H7 (cell line): ENCODE measurements at regions not wholly inside any gene's neighbourhood (a gene's known extent, or its start where the extent isn't known, plus 50 kb on each side); places are given as distances from the start of the nearest gene placed in this dataset.

ENCODE experiments used
- DNase-seq: peaks from one replicate; pipeline ENCODE4 v3.0.0; 2012
- H3K27me3 ChIP-seq: 2 replicates; pipeline ENCODE4 v1.6.0; 2011; ENCODE audit warnings: mild to moderate bottlenecking, low read length; ENCODE audit not compliant: control insufficient read depth, insufficient read depth
- H3K36me3 ChIP-seq: replicated peaks from 2 replicates; pipeline ENCODE4 v1.5.1; 2011; ENCODE audit warnings: low read length; ENCODE audit not compliant: control insufficient read depth, insufficient read depth
- H3K4me3 ChIP-seq: 2 replicates; pipeline ENCODE4 v1.5.1; 2011; ENCODE audit warnings: low read depth, mild to moderate bottlenecking, control low read depth, low read length, moderate library complexity; ENCODE audit not compliant: insufficient read depth

GRCh38 chr5:88377705-88378656 is 109.3 kb upstream of the TMEM161B start:
- no peaks in the 10 kb centered on the region for H3K36me3 ChIP-seq
- no peaks in the 10 kb centered on the region for H3K27me3 ChIP-seq
- no peak overlapping the region for H3K4me3 ChIP-seq
- DNase-seq = no peak

GRCh38 chr5:88377240-88377639 is 108.6 kb upstream of the TMEM161B start:
- no peak for DNase-seq
- Histone ChIP-seq H3K27me3 (no peaks in the 10 kb centered on the region), H3K36me3 (no peaks in the 10 kb centered on the region), H3K4me3 (no peak overlapping the region)

DNA sequence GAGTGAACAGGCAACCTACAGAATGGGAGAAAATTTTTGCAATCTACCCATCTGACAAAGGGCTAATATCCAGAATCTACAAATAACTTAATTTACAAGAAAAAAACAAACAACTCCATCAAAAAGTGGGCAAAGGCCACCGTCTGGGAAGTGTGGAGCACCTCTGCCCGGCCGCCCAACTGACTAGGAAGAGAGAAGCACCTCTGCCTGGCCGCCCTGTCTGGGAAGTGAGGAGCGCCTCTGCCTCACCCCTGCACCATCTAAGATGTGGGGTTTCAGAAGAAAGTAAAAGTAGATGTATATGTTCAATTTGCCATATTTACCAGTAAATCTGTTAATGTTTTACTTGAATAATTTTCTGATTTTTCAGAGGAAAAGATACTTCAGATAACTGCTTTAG is 108.1 kb upstream of the TMEM161B start:
- no peaks in the 10 kb centered on the region for H3K27me3 ChIP-seq
- no peak for DNase-seq
- H3K36me3 ChIP-seq = no peaks in the 10 kb centered on the region
- no peak overlapping the region for H3K4me3 ChIP-seq

DNA sequence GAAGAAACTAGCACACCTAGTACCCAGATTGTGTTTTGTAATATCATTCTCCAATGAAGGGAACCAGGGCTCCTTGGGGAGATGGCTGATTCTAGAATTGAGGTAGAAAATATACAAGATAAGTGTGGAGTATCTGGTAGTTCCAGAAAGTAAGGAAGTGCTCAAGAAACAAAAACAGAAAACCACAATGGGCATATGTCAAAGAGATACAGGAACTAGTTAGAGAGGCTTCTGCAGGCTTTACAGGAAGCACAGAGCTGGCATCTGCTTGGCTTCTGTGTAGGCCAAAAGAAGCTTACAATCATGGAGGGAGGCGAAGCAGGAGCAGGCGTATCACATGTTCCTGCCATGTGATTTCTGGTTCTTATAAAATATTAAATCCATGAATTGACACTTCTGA is 105.7 kb upstream of the TMEM161B start:
- H3K27me3 ChIP-seq = no peaks in the 10 kb centered on the region
- no peak overlapping the region for H3K4me3 ChIP-seq
- DNase-seq = no peak
- no peaks in the 10 kb centered on the region for H3K36me3 ChIP-seq

DNA sequence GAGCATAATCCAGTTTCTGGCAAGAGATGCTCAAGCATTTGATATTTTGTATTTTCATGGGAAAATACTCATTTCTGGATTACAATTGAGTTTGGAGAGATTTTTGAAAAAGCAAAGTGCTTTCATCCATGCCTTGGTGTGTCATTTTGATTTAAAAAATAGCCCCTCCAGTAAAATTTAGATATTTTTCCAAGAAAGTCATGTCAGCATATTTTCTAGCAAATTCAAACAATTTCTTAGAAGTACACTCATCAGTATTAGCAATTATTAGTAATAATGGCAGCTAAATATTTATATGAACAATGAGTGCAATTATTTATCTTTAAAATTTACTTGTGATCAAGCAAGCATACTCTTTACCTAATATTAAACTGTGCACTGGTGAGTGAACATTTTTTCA is 102.2 kb upstream of the TMEM161B start:
- H3K4me3 ChIP-seq = no peak overlapping the region
- no peaks in the 10 kb centered on the region for H3K27me3 ChIP-seq
- no peaks in the 10 kb centered on the region for H3K36me3 ChIP-seq
- DNase-seq = no peak

DNA sequence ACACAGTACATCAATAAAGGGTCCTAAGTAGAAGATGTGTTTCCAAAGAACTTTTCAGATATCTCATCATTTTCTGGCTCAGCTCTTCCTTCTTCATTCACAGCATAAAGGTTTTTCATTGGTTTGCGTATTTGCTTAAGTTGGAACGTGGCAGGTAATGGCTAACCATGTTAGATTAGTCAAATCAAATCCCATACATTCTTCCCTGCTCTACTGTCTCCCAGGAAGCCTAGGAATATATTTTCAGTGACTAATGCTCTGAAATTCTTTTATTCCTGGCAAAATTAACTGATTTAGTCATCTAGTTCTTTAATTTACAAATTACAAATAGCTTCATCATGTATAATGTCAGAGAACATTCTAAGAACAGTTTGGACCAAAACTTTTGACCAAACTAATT is 99.6 kb upstream of the TMEM161B start:
- Histone ChIP-seq H3K36me3 (no peaks in the 10 kb centered on the region), H3K4me3 (no peak overlapping the region), H3K27me3 (no peaks in the 10 kb centered on the region)
- no peak for DNase-seq

DNA sequence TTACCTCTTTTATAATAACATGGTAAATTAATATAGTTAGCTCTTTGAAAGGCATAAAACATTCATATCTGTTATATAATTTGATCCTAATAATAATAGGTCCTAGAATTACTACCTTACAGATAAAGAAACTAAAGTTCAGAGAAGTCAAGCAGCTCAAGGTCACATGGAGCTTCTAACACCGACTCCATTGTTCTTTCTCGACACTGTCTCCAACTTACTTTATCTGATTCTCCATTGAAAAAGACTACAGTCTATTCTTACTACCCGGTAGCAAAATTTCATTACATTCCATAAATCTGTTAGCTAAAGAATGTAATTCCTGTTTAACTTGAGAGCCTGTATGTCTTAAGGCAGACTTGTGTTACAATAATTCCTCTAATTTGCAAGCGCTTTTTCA is 96.3 kb upstream of the TMEM161B start:
- DNase-seq = no peak
- no peaks in the 10 kb centered on the region for H3K36me3 ChIP-seq
- H3K4me3 ChIP-seq = no peak overlapping the region
- H3K27me3 ChIP-seq = no peaks in the 10 kb centered on the region

GRCh38 chr5:88355490-88356050 is 86.9 kb upstream of the TMEM161B start:
- Histone ChIP-seq H3K36me3 (no peaks in the 10 kb centered on the region), H3K4me3 (no peak overlapping the region), H3K27me3 (no peaks in the 10 kb centered on the region)
- DNase-seq = no peak

- no peaks in the 10 kb centered on the region for H3K27me3 ChIP-seq
- no peak for DNase-seq
- H3K4me3 ChIP-seq = no peak overlapping the region
- no peaks in the 10 kb centered on the region for H3K36me3 ChIP-seq
Observed at GRCh38 chr5:88325868-88326267, 57.2 kb upstream of the TMEM161B start.

- Histone ChIP-seq H3K36me3 (no peaks in the 10 kb centered on the region), H3K4me3 (no peak overlapping the region), H3K27me3 (no peaks in the 10 kb centered on the region)
- DNase-seq = no peak
Observed at GRCh38 chr5:88322785-88323184, 54.1 kb upstream of the TMEM161B start.
